Thyroid gland (tissue), 4 donors: ENCODE measurements at regions not wholly inside any gene's neighbourhood (a gene's known extent, or its start where the extent isn't known, plus 50 kb on each side); places are given as distances from the start of the nearest gene placed in this dataset.

ENCODE experiments used
- POLR2A ChIP-seq, 2 donors: fragments of 450-650 bp; IDR thresholded peaks; one replicate each; pipeline ENCODE4 v1.6.1; 2017; ENCODE audit warnings: antibody characterized with exemption in 2 of 2, mild to moderate bottlenecking in 2 of 2, moderate library complexity in 1 of 2
- TF ChIP-seq, protein P1 (sequence below), 6 experiments: fragments of 200-600 bp in 3 of 6; fragments of 450-650 bp in 3 of 6; sonication (generic) in 3 of 6; IDR thresholded peaks; one replicate each; pipeline ENCODE4 v1.5.1; 2016 to 2019; ENCODE audit warnings: antibody characterized with exemption in 6 of 6, mild to moderate bottlenecking in 2 of 6, inconsistent platforms in 1 of 6, moderate library complexity in 1 of 6

DNA sequence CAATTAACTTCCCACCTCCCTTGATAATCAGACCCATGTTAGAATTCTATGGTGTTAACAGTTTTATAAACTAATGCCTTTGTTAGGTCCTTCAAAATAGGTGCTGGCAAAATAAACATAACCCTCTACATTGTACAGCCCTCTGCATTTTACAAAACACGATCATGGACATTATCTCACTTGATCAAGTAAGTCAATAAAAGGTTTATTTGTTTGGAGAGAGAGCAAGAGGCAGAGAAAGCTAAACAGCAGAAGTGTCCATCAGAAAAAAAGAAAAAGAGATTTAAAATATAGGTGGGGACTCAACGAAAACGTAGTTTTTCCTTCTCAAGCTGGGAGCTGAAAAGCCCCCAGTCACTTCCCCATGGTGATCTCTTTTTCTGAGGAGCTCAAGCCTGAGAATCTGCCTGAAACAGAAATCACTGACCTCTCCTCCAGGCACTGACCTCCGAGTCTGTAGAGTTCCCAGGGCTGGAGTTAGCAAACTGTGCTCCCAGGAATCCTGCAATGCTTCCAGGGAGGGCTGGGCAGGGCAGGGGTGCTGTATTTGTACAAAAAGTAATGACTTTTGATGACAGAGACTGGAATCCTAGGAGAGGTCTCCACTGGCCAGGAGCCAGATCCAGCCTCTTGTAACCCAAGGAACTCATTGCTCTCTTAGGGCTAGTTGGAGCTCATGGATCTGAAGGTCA lies 137.8 kb upstream of the KLHL29 start:
- TF ChIP-seq, protein P1, sequence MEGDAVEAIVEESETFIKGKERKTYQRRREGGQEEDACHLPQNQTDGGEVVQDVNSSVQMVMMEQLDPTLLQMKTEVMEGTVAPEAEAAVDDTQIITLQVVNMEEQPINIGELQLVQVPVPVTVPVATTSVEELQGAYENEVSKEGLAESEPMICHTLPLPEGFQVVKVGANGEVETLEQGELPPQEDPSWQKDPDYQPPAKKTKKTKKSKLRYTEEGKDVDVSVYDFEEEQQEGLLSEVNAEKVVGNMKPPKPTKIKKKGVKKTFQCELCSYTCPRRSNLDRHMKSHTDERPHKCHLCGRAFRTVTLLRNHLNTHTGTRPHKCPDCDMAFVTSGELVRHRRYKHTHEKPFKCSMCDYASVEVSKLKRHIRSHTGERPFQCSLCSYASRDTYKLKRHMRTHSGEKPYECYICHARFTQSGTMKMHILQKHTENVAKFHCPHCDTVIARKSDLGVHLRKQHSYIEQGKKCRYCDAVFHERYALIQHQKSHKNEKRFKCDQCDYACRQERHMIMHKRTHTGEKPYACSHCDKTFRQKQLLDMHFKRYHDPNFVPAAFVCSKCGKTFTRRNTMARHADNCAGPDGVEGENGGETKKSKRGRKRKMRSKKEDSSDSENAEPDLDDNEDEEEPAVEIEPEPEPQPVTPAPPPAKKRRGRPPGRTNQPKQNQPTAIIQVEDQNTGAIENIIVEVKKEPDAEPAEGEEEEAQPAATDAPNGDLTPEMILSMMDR (IDR thresholded peaks at IDR 0.05), result no peak
- no peak for TF ChIP-seq POLR2A (IDR thresholded peaks at IDR 0.05)
